IPS DF 19.7 (cell line): ENCODE measurements at regions not wholly inside any gene's neighbourhood (a gene's known extent, or its start where the extent isn't known, plus 50 kb on each side); places are given as distances from the start of the nearest gene placed in this dataset.

Experiments
- DNase-seq: peaks from one replicate; pipeline ENCODE4 v3.0.0-alpha.2; 2013; ENCODE audit warnings: low read depth, low spot score

DNA sequence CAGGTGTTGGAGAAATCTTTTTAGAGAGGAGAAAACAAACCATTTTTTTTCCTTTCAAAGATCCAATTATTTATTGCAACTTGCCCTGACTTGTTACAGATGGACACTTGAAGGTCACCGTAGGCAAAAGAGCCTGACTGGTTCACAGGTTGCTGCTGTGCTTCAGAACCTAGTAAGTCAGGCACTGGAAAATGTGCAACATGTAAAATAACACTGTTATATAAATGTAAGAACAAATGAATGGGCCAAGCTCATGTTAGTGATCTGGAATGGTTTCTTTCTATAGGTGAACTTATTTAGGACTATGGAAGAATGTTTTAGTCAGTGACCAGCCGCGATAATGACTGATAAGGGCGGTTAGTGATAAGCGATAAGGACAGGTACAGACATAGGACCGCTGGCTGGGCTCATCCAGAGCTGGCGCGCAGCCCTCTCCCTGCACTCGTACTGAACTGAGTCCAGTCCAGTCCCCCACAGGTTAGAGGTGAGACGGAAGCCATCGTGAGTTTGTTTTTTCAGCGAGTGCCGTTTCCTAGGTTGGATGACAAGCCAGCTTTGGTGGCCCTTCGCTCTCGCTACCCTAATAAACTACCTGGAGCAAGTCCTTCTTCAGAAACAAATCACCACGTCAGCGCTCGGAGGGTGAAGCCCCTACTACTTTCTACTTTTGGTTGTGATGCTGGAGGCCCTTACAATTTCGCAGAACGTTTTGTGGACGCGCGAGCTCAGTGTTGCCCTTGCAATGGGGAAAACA lies 94.4 kb upstream of the PRDM1 start:
- no peak for DNase-seq

DNA sequence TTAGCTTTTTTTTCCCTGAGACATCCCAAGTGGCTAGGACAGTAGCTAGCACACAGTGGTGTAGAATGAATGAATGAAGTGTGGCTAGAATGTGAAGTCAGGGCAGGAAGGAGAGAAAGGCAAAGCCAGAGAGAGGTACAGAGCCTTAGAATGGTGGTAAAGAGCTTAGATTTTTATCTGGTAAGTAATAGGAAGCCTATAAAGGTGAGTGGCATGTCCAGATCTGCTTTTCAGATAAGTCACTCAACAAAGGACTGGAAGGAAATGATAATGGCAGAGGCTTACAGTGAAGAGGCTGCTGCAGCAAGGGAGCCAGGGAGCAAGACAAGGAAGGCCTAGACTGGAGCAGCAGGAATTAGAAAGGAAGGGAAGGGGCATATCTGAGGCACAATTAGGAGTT lies 96.0 kb upstream of the PRDM1 start:
- no peak for DNase-seq

DNA sequence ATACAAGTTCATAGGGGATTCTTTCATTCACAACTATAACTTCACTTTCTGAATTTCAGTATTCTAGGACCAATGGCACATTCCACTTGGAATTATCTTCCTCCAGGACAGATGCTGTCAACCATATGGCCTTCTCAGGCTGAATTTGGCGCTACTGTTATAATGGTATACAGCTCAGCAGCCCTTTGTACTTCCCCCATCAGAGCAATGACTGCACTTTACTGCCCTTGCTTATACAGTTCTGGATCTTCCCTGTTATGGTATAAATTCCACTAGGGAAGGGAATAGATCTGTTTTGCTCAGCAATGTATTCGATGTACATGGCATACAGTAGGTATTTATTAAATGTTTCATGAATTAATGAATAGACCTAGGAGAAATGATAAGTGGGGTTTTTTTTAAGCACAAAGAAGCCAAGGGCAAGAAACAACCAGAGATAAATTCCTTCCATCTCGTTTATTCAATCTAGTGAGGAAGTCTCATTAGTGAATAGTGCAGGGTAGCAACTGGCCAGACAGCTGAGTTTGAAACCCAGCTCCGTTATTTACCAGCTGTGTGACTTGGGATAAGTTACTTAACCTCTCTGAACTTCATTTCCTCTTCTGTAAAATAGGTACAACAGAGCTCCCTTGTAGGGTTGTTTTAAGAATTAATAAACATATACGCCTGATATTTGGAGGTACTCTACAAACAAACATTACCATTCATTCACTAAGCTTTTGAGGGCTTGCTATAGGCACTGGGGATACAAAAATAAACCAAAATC lies 97.1 kb upstream of the PRDM1 start:
- no peak for DNase-seq

DNA sequence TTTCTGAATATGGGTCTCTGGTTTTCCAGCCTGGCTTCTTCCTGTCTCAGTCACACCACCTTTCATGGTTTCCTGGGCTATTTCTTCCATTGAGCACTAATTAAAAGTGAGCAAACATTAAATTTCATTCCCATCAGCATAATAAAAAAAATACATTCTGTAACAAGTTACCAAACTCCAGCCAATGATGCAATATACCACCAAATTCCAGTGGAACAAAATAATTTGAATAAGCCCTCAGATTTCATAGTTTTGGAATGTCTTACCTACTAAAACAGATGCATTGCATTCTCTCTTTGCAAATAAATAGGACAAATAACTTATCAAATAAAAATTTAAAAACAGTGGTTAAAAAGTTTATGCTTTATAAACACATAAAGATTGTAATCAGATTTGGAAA lies 97.8 kb upstream of the PRDM1 start:
- no peak for DNase-seq

DNA sequence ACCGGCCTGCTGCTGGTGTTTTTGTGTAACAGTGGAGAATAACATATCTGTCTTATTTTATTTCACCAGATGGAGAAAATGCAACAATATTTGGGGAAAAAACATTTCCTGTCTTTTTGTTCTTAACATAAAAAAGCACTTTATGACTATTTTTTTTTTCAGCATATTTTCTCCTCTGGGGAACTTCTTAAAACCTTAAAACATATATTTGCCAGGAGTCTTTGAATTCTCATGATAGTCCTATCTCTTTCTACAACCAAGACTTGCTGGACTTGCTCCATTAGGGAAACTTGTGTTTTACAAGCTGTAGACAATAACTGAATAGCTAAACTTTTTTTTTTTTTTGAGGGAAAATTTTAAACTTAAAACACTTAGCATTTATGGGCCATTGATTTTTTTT lies 98.6 kb upstream of the PRDM1 start:
- DNase-seq, result no peak

DNA sequence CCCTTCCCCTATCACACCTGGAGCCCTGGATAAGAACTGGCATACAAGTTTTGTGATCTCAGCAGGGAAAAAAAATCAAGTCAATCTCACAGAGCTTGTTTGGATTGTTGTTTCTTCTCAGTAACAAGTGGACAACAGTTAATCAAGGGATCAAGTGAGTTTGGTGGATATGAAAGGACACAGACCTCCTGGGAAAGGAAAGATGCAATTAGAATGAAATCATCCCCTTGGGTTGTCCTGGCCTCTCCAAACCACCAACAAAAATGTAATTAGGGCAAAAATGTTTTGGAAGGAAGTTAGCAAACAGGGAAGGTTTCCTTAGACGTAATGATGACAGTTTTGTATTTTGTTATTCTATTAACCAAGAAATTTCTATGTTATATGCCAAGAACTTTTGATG lies 99.1 kb upstream of the PRDM1 start:
- no peak for DNase-seq

DNA sequence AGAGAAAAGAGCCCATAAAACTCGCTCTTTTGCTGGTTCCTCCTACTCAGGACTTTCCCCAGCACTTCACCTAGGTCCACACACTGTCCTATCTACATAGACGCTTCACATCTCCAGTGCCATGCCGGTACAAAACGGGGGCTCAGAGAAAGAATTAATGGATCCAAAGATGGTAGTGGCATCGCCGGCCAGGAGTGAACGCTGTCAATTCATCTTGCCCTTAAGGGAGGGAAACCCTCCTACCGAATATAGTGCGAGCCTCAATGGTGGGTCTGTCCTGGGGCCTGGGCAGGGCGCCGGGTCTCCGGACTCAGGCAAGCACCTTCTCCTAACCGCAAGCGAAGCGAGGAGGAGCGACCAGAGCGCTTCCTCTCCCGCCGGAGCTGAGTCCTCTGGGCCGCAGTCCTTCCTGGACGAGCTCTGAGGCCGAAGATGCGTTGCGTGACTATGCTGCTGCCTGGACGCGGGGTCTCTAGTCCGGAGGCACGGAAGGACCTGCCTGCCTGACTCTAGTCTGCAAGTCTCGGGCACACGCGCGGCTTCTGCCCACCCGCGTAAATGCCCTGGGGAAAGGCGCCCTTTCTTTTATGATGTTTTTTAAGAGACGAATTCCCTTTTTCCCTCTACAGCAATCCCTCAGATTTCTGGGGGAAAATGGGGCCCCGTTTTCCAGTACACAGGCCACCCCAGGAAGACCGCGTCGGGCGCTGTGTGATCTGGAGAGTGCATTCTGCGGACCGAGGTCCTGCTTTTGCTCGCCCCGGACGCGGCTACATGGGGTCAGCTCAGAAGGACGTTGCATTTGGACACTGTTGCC lies 100.1 kb upstream of the PRDM1 start:
- no peak for DNase-seq

DNA sequence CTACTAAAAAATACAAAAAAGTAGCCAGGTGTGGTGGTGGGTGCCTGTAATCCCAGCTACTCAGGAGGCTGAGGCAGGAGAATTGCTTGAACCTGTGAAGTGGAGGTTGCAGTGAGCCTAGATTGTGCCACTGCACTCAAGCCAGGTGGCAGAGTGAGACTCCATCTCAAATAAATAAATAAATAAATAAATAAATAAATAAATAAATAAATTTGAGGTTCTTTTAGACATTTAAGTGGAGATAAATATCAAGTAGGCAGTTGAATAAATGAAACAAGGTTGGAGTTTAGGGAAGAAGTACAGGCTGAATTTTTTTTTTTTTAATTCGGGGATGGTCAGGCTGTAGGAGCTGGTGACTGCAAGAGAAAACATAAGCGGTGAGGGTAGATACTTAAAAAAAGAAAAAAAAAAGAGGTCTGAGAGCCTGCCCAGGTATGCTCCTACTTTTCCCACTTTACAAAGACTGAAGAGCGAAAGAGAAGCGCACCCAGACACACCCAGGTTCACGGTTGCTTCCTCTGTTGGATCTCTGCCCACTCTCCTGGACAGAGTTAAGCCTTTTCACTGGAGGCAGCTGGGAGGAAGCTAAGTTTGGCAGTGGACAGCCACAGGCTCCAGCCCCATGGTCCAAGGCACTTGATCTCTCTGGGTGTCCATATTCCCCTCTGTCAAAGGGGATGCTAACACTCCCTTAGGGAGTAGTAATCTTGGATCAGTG lies 100.9 kb upstream of the PRDM1 start:
- no peak for DNase-seq

DNA sequence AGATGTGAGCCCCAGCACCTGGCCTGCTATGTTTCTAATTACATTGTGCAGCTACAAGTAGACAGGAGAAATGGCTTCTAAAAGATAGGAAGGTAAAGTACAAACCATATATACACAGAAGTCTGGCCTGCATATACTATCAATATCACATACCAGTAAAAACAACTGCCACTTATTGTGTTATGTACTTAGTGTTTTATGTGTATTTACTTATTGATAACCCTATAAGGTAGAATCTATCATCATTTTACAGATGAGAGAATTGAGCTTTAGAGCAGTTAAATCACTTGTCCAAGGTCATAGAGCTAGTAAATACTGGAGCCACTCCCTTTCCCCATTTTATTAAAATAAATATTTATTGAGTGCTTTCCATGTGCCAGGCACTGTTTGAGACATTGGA lies 102.4 kb upstream of the PRDM1 start:
- no peak for DNase-seq

DNA sequence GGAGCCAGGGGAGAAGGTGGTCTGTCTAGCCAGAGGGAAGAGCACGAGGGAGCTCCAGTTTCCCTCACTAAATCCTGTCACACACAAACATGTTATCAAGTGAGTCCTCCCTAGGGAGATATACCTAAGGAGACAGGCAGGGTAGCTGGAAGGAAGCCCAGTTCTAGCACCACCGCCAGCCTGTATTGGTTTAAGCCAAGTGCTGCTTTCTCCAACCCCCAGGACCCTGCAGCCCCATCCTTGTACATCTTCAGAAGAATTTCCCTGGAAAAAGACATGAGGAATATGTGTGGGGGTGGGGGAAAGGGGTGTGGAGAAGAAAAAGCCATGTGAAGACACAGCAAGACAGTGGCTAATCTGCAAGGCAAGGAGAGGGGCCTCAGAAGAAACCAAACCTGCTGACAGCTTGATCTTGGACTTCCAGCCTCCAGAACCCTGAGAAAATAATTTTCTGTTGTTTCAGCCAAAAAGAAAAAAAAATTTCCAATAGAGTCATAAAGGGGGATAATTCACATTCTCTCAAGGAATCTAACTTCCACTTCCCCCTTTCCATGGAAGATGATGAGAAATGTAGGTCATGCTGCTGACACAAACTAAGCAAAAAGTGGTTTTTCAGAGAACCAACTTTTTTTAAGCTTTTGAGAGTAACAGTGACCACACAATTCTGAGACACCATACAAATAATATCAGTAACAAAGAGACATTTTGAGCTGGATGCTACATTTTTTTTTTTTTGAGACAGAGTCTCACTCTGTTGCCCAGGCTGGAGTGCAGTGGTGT lies 103.2 kb upstream of the PRDM1 start:
- DNase-seq, result no peak

DNA sequence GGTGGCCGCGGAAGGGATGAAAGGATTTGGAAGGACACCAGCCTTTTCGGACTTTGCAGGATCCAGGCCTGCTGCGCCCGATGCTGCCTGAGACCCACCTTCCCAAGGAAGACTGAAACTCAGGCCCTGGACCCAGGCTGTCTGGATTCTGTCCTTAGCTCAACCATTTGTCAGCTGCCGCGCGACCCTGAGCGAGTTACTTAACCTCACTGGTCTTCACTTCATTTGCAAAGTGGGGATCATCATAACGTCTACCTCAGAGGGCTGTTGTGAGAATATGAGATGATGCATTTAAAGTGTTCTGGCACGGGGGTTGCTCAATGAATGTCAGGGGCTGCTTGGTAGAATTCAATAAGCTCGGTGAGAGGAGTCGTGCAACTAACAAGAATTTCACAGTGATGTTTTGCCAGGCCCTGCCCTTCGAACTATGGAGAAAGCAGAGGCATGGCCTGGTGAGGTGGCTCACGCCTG lies 104.2 kb upstream of the PRDM1 start:
- DNase-seq, result no peak

DNA sequence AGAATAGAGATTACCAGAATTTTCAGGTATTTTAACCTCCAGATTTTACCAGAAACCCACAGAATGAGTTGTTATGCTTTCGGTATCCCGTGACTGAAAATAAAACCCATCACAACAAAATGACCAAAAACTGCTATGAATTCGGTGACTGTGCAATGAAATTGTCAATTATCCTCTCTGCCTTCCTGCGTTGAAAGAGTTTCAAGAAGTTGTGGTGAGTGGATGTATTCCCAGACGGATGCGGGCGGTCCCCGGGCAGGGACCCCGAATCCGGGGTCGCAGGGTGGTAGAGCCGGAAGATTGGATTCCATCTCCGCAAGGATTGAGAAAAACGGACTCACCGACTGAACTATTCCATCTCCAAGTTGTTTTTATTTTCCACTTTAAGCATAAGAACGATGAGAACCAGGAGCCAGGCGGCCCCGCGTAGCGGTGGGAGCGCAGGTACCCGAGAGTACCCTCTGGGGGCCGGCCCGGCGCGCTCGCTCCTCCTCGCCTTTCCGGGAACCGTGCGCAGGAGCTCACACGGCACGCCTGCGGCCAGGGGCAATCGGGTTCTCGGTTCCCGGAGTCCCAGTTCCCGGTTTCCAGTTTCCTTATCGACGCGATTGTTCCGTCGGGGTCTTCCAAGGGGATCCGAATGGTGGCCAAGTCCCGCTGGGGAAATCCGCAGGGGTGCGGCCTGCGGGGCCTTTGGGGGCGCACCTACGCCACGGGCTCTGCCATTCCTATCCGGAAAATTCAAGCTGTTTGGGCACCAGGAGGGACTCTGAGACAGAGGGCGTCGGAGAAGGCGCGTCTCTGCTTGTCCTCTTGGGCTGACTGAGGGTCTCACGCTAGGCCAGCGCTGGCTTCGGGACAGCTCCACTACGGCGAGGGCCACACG lies 104.9 kb upstream of the PRDM1 start:
- DNase-seq, result no peak

DNA sequence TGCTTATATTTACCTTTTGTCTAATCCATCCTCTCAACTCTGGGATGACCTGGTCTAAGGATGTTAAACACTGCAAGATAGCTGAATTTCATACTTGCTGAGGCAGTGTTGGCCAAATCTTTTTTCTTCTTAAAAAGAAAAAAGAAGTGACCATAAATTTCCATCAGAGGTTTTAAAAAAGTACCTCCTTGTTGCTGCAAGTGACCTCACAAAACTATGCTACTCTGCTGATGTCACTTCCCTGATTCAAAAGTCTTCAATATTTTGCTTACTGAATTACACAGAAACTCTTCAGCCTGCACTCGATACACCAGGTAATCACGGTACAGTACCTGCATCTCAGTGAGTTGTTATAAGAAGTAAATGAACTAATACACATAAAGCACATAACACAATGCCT lies 107.2 kb upstream of the PRDM1 start:
- DNase-seq, result no peak

DNA sequence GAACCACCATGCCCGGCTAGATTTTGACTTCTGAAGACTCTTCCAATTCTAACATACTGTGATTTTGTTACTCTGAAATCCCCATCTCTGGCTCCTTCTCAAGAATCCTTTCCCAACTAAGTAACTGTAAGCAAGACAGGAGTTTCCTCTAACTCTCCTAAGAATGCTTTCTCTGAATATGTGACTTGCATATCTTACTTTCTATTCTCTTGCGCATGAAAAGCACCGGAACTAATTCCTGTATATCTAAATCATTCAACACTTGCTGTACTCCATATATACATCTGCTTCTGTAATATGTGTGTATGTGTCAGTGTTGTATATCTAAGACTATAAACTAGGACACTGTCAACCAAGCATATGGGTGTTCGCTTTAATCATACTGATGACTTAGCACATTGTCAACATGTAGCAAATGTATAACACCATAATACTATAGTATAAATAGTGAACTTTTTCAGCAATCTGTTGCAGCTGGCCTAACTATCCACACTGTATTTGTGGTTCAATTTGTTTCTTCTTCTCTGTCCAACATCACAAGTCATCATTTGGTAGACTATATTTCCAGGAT lies 108.1 kb upstream of the PRDM1 start:
- no peak for DNase-seq

DNA sequence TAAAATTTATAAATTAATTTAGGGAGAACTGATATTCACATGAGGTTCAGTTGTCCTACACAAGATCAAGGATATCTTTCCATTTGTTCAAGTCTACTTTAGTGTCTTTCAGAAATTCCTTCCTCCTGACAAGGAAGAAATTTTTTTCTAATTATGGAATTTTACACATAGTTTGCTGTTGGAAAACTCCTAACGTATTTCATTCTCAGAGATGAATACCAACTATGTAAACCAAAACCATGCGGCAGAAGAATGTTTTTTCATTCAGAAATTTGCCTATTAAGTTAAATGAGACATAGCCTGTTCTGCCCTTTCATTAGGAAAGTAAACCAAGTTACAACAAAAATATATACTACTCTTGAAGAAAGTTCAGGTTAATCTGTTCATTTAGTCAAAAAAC lies 111.2 kb upstream of the PRDM1 start:
- DNase-seq, result no peak

DNA sequence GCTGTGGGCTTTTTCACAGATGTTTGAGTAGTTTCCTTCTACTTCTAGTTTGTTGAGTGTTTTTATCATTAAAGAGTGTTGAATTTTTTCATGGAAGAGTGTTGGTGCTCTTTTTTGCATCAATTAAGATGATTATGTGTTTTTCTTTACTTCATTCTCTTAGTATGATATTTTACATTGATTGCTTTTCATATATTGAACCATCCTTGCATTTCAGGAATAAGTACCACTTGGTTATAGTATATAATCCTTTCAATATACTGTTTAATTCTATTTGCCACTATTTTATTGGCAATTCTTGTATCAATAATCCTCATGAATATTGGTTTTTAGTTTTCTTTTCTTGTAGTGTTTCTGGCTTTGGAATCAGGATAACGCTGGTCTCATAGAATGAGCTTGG lies 113.7 kb upstream of the PRDM1 start:
- no peak for DNase-seq

DNA sequence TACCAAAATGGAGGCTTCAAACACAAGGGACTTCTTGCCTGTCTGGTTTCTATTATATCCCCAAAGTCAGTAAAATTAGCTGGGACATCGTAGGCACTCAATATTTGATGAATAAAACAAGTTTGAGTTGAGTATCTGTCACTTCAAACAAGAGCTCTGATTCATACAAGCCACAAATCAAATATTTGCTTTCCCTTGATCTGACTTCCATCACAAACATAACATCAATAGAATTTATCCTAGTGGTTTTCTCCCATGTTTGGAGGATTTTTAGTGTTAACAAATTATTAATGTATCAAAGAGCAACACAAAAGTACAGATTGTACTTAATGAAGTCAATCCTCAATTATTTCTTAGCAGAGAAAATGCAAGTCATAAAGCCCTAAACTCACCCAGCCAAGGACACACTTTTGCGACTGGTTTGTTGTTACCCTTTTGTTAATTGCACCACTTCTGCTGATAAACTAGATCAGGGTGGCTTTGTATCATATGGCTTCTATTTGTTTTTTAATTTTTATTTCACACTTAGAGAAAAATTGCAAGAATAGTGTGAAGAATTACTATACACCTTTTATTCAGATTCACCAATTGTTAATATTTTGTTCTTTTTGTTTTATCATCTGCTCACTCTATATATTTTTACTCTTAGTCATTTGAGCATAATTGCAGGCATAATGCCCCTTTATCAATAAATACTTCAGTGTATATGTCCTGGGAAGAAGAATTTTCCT lies 117.4 kb upstream of the PRDM1 start:
- DNase-seq, result no peak

DNA sequence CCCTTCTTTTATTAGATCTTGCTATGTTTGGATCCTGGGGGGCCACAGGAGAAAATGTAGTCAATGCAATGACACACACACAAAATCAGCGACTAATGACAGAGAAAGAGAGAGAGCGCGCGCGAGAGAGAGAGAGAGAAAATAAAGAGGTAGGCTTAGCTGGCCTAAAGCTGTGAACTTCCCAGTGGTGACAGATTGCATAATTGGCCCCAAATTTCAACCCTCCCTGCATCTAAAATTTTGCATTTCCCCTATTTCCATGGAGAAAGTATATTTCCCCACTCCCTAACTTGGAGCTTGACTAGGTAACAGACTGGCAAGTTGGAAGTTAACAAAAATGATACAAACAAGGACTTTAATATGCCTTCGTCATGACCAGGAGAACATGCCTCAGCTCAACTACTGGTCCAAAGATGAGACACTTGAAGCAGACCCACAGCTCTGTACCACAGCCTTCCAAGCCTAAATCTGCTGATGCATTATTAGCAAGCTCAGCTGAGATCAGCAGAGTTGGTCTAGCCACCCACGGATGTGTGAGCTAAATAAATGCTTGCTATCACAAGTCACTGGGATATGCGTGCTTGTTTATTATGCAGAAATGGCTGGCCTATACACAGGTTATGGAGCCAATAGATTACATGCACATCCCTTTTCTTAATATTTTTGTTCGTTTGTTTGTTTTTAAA lies 118.1 kb upstream of the PRDM1 start:
- no peak for DNase-seq
